GM12878 (cell line): ENCODE measurements at regions not wholly inside any gene's neighbourhood (a gene's known extent, or its start where the extent isn't known, plus 50 kb on each side); places are given as distances from the start of the nearest gene placed in this dataset.

Experiments
- CHD2 ChIP-seq: IDR thresholded peaks from 2 replicates; pipeline ENCODE4 v1.6.1; 2011; ENCODE audit warnings: low read depth, low read length, improper control_type of control experiment, borderline replicate concordance
- NFXL1 ChIP-seq: fragments of 450-650 bp; IDR thresholded peaks from 2 replicates; pipeline ENCODE4 v1.6.1; 2017; ENCODE audit warnings: antibody characterized with exemption, mild to moderate bottlenecking, borderline replicate concordance
- NFYB ChIP-seq: IDR thresholded peaks from 2 replicates; pipeline ENCODE4 v1.6.1; 2011; ENCODE audit warnings: low read depth, mild to moderate bottlenecking, low read length, improper control_type of control experiment, moderate library complexity; ENCODE audit not compliant: insufficient read depth
- POLR2A ChIP-seq: IDR thresholded peaks from 2 replicates; pipeline ENCODE4 v1.6.1; 2011; ENCODE audit warnings: low read depth, mild to moderate bottlenecking, low read length
- RCOR1 ChIP-seq: conservative IDR thresholded peaks from 2 replicates; pipeline ENCODE4 v1.6.1; 2012; ENCODE audit warnings: low read depth, low read length, improper control_type of control experiment
- TCF7 ChIP-seq: IDR thresholded peaks from 2 replicates; pipeline ENCODE4 v1.6.1; 2014; ENCODE audit warnings: antibody characterized with exemption, borderline replicate concordance
- TF ChIP-seq, protein P1 (sequence below), 3 experiments: IDR thresholded peaks in 2 of 3; conservative IDR thresholded peaks in 1 of 3; 2 replicates each; pipeline ENCODE4 v1.5.1; 2011; ENCODE audit warnings: low read depth in 3 of 3, low read length in 3 of 3, mild to moderate bottlenecking in 3 of 3, control low read depth in 2 of 3, moderate library complexity in 2 of 3, inconsistent platforms in 1 of 3, mixed read lengths in 1 of 3; ENCODE audit not compliant: control insufficient read depth in 2 of 3, insufficient read depth in 1 of 3; ENCODE audit errors: extremely low read depth in 1 of 3
- TF ChIP-seq, protein P2 (sequence below): IDR thresholded peaks from 2 replicates; pipeline ENCODE4 v1.6.1; 2012; ENCODE audit warnings: mild to moderate bottlenecking, low read depth, low read length

DNA sequence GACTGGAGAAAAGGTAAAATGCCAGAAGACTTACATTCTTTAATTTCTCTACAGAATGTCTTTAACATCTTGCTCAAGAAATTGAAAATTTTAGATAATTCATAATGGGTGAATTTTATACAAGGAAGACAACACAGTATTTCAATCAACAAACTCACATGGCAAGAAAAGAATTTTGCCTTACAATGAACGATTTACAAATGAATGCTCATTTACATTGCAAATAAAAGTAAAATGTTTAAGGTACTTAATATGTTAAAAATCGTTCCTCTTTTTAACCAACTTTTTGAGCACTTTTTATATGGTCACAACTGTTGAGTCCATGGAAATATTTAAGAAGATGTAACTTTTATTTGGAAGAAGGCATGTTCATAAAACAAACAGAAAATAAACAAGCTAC is 174.8 kb upstream of the UBE2E2 start:
- TF ChIP-seq TCF7 (no peak), NFXL1 (no peak), NFYB (no peak), RCOR1 (no peak), CHD2 (no peak), POLR2A (no peak)
- TF ChIP-seq, protein P1, sequence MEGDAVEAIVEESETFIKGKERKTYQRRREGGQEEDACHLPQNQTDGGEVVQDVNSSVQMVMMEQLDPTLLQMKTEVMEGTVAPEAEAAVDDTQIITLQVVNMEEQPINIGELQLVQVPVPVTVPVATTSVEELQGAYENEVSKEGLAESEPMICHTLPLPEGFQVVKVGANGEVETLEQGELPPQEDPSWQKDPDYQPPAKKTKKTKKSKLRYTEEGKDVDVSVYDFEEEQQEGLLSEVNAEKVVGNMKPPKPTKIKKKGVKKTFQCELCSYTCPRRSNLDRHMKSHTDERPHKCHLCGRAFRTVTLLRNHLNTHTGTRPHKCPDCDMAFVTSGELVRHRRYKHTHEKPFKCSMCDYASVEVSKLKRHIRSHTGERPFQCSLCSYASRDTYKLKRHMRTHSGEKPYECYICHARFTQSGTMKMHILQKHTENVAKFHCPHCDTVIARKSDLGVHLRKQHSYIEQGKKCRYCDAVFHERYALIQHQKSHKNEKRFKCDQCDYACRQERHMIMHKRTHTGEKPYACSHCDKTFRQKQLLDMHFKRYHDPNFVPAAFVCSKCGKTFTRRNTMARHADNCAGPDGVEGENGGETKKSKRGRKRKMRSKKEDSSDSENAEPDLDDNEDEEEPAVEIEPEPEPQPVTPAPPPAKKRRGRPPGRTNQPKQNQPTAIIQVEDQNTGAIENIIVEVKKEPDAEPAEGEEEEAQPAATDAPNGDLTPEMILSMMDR (IDR thresholded peaks at IDR 0.05 in 2 of 3, conservative IDR thresholded peaks at IDR 0.05 in 1 of 3; ENCODE audit: control insufficient read depth in 2 of 3, extremely low read depth in 1 of 3, insufficient read depth in 1 of 3, low read depth in 3 of 3, low read length in 3 of 3), result no peak
- TF ChIP-seq, protein P2, sequence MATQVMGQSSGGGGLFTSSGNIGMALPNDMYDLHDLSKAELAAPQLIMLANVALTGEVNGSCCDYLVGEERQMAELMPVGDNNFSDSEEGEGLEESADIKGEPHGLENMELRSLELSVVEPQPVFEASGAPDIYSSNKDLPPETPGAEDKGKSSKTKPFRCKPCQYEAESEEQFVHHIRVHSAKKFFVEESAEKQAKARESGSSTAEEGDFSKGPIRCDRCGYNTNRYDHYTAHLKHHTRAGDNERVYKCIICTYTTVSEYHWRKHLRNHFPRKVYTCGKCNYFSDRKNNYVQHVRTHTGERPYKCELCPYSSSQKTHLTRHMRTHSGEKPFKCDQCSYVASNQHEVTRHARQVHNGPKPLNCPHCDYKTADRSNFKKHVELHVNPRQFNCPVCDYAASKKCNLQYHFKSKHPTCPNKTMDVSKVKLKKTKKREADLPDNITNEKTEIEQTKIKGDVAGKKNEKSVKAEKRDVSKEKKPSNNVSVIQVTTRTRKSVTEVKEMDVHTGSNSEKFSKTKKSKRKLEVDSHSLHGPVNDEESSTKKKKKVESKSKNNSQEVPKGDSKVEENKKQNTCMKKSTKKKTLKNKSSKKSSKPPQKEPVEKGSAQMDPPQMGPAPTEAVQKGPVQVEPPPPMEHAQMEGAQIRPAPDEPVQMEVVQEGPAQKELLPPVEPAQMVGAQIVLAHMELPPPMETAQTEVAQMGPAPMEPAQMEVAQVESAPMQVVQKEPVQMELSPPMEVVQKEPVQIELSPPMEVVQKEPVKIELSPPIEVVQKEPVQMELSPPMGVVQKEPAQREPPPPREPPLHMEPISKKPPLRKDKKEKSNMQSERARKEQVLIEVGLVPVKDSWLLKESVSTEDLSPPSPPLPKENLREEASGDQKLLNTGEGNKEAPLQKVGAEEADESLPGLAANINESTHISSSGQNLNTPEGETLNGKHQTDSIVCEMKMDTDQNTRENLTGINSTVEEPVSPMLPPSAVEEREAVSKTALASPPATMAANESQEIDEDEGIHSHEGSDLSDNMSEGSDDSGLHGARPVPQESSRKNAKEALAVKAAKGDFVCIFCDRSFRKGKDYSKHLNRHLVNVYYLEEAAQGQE, result no peak
